AG08396 (cell line): ENCODE measurements at regions not wholly inside any gene's neighbourhood (a gene's known extent, or its start where the extent isn't known, plus 50 kb on each side); places are given as distances from the start of the nearest gene placed in this dataset.

Experiments
- DNase-seq: peaks from one replicate; pipeline ENCODE4 v3.0.0; 2012; ENCODE audit warnings: low spot score, mixed read lengths

GRCh38 chr12:77777274-77777673 is 53.4 kb upstream of the NAV3 start:
- no peak for DNase-seq

DNA sequence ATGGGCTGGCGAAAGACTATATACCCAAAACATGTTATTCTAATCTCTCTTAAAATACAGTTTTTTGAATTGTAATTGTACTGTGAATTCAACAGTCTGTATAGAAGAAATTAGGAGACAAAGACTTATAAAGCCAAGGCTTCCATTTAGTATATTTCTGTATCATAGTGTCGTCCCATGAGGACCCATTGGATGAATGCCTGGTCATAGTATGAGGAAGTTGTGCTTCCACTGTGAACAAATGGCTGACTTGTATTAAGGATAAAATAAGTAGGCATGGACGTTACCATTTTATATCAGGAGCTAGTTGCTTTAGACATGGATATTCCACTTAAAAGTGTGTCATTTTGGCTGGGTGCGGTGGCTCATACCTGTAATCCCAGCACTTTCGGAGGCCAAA is 55.9 kb upstream of the NAV3 start:
- DNase-seq = no peak

GRCh38 chr12:77772676-77773298 is 57.9 kb upstream of the NAV3 start:
- no peak for DNase-seq

GRCh38 chr12:77768558-77768957 is 62.1 kb upstream of the NAV3 start:
- DNase-seq = no peak

GRCh38 chr12:77767756-77768343 is 62.8 kb upstream of the NAV3 start:
- DNase-seq = no peak

- DNase-seq = no peak
Observed at GRCh38 chr12:77767335-77767734, 63.4 kb upstream of the NAV3 start.

DNA sequence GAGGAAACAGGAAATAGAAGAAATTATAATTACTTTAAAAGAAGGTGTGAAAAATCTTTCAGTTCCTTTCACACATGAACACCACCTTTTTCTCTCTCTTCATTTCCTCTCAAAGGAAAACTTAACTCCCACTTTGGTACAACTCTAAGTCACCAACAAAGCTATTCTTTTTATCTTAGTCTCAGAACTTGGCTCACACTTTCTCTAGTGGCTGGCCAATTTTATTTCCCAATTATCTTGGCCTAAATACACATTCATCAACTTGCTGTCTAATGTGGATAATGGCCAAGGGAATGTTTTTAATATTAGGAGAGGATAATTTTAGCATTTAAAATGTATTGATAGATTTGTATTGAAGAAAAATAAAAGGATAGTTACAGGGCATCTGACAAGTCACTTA is 64.5 kb upstream of the NAV3 start:
- no peak for DNase-seq

DNA sequence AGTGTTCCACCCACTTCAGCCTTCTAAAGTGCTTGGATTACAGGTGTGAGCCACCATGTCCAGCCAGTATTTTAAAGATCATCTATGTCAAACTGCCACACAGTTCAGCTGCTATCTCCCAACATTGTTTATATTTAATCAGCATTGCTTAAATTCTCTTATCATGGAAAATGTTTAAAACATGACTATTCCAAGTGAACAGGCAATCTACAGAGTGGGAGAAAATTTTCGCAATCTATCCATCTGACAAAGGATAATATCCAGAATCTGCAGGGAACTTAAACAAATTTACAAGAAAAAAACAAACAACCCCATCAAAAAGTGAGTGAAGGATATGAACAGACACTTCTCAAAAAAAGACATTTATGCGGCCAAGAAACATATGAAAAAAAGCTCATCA is 69.4 kb upstream of the NAV3 start:
- no peak for DNase-seq

DNA sequence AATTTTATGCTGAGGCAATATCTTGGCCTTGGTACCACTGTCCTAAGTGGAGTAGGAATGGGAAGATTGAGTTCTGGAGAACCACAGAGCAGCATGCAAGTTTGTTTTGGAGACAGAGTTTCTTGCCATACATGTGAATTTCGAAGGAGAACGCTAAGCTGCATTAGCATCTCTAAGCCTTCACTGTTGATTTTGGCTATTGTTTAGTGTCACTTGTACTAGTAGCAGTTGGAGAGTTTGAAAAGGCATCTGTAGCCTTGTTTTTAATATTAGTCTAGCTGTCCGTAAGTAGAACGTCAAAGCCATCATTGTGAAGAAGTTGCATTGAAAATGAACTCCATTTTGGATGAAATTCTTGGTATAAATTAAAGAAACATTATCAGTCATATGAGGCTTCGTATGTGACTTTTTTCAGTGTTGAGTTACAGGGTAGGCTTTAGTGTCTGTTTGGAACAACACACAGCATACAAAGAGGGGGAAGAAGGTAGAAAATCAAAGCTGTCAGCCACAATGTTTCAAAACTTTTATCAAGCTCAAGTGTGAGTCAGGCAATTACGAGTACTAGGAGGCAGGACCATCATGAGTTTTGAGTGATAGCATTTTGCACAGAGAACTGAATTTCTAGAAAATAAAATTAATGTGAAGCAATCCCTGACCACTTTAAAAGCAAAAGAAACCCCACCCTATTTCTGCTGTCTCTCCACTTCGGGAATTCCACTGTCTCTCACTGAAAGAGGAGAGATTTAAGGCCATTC is 70.2 kb upstream of the NAV3 start:
- no peak for DNase-seq

DNA sequence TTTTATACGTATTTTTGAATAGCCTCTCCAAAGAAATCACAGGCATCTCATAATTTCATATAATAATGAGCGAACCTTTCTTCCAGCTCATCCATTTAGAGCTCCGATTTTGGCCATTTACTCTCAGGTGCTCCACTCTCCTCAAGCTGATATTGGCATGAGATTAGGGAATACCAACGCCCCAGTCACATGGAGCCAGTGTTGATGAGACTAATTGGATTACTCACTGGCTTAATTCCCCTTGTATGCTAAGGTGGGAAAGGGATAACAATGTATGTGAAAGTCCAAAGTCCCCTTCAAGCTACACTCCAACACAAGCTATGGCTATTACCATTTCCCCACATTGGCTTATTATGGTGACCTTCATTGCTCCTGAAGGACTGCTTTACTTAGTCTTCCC is 76.6 kb upstream of the NAV3 start:
- DNase-seq = no peak

- no peak for DNase-seq
Observed at GRCh38 chr12:77751939-77752338, 78.8 kb upstream of the NAV3 start.

DNA sequence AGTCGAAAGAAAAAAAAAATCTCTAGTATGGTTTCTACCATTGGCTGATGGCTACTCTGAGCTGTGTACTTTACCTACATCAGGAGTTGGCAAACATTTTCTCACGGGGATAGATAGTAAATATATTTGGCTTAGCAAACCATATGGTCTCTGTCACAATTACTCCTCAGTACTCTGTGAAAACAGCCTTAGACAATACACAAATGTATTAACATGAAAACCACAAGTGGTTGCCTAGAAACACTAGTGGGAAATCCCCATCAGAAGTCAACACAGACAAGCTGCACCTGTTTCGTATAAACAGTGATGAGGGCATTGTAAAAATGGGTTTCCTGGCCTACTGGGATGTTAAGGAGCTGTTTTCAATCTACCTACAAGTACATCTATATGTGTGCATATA is 84.6 kb upstream of the NAV3 start:
- no peak for DNase-seq

- no peak for DNase-seq
Observed at GRCh38 chr12:77745624-77746023, 85.1 kb upstream of the NAV3 start.

DNA sequence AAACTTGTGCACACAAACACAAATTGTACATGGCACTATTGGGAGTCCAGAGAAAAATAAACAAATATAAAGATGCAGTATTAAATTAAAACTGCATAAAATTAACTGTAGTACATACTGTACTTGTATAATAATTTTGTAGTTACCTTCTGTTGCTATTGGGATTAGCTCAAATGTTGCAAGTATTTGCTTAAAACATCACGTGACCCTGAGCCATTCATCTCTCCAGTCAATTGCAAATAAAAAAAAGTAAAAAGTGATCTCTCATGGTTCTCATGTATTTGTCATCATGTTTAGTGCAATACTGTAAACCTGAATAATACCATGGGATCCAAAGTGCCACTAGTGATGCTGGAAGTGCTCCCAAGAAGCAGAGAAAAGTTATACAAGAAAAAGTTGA is 88.1 kb upstream of the NAV3 start:
- DNase-seq = no peak

DNA sequence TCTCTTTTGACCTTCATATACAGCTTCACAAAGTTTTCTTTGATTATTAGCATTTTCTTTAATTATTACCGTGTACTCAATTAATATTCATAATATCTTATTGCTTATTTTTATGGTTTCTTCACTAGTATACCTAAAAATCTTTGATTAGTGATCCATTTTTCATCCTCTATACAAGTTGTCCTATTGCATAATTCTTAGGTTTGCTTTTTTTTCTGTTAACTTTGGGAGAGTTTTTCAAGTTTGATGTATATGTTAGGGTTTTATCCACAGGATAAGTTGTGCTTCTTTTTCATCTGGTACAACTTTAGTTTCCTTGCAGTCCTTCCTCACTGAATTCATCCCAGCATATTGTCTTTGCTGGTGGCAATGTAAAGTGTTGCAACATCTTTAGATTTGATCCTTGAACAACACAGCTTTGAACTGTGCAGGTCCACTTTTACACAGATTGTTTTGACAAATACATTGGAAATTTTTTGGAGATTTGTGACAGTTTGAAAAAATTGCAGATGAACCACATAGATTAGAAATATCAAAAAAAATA is 88.6 kb upstream of the NAV3 start:
- no peak for DNase-seq

GRCh38 chr12:77736219-77736965 is 94.3 kb upstream of the NAV3 start:
- no peak for DNase-seq

DNA sequence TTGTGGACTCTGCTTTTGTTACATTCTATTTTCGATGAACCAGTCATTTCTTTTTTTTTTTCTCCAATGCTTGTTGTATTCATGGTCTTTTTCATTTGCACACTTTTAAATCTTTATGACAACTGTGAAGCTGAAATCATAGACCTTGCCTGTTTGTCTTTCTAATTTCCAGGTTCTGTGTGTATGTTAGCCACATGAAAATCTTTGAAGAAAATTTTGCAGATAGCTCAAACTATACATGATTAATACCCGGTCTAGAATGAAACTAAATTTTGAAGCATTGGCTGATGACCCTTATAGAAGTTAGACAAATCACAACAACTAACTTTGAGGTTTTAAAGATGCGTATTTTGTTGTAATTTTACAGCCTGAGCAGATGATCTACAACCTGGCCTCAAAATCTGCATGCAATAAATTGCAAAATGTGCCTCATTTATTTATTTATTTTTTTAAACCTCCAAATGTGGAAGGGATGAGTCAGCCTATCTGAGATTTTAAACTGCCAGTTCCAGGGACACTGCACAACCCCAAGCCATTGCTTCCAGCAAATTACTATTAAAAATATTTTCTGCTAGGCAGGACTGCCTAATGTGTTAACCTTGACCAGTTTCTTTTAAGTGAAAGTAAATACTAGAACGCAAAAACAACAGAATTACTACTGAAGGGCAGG is 96.3 kb upstream of the NAV3 start:
- DNase-seq = no peak

DNA sequence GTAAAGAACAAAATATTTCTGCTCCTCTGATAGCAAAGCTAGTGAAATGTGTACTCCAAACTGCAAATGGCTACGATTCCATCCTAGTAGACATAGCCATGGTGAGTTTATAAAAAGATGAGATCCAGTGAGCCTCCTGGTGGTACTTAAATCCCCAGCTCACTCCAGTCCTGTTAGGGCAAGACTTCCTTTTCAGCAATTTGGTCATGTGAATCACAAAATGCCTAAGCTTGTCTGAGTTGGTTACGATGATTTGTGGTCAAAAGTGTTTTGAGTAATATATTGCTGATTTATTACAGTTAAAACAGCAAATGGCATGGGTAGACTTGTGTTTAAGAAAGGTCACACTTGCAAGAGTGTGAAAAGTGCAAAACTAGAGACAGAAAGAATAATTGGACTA is 102.7 kb upstream of the NAV3 start:
- DNase-seq = no peak

DNA sequence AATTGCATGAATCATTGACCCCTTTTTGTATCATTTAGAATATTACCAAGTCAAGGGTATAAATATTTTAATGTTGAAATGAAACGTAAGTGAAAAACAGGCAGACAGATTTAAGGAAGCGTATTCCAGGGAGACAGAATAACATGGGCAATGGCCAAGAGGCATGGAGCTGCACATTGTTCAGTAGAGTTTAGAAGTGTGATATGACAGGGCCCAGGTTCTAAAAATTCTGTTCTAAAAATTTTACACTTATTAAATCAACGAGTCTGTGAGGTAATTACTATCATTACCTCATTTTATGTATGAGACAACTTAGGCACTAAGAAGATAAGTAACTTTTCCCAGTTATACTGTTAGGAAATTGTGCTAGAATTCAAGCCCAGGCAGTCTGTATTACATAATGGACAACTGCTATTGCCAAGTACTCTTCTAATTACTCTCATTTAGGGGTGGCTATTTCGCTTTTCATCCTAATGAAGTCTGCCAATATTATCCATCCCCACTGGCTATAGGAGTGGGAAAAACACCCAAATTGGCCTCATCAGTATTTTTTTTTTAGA is 103.2 kb upstream of the NAV3 start:
- DNase-seq = no peak

GRCh38 chr12:77725611-77726010 is 105.1 kb upstream of the NAV3 start:
- DNase-seq = peak; percentile 5

- DNase-seq = peak; percentile 3
Observed at GRCh38 chr12:77724367-77724957, 106.2 kb upstream of the NAV3 start.
